ENCODE measurements at regions not wholly inside any gene's neighbourhood (a gene's known extent, or its start where the extent isn't known, plus 50 kb on each side); places are given as distances from the start of the nearest gene placed in this dataset.

GRCh38 chr6:134604014-134604676 lies 286.2 kb upstream of the SGK1 start:
- Histone ChIP-seq H3K4me2 (ENCODE audit: extremely low read depth, insufficient read depth, low read length) (no peak overlapping the region), H3K9ac (ENCODE audit: insufficient read depth, low read length) (no peak overlapping the region), H3K27me3 (ENCODE audit: control insufficient read depth, insufficient read depth, low read length) (no peaks in the 10 kb centered on the region), H3K4me1 (ENCODE audit: control insufficient read depth, extremely low read depth, insufficient read depth, low read length) (no peaks in the 10 kb centered on the region), H2AFZ (ENCODE audit: low read length) (no peak overlapping the region), H3K79me2 (ENCODE audit: control insufficient read depth, insufficient read depth, low read length) (no peaks in the 10 kb centered on the region), H3K4me3 (replicated peaks in 1 of 4; ENCODE audit: control extremely low read depth in 1 of 4, insufficient read depth in 1 of 4, low read depth in 3 of 4, low read length in 4 of 4) (no peak overlapping the region), H3K36me3 (ENCODE audit: control insufficient read depth, insufficient read depth, low read length) (no peaks in the 10 kb centered on the region), H3K9me3 (ENCODE audit: control insufficient read depth, insufficient read depth, low read depth, low read length) (no peaks in the 10 kb centered on the region), H3K27ac (ENCODE audit: insufficient read depth, low read length) (no peak overlapping the region), H4K20me1 (ENCODE audit: control insufficient read depth, extremely low read depth, insufficient read depth, low read length) (no peaks in the 10 kb centered on the region)
- no peak for TF ChIP-seq EZH2 (IDR thresholded peaks at IDR 0.05; ENCODE audit: low read length, missing control alignments)
- TF ChIP-seq, protein P1, sequence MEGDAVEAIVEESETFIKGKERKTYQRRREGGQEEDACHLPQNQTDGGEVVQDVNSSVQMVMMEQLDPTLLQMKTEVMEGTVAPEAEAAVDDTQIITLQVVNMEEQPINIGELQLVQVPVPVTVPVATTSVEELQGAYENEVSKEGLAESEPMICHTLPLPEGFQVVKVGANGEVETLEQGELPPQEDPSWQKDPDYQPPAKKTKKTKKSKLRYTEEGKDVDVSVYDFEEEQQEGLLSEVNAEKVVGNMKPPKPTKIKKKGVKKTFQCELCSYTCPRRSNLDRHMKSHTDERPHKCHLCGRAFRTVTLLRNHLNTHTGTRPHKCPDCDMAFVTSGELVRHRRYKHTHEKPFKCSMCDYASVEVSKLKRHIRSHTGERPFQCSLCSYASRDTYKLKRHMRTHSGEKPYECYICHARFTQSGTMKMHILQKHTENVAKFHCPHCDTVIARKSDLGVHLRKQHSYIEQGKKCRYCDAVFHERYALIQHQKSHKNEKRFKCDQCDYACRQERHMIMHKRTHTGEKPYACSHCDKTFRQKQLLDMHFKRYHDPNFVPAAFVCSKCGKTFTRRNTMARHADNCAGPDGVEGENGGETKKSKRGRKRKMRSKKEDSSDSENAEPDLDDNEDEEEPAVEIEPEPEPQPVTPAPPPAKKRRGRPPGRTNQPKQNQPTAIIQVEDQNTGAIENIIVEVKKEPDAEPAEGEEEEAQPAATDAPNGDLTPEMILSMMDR (conservative IDR thresholded peaks at IDR 0.05 in 1 of 2, IDR thresholded peaks at IDR 0.05 in 1 of 2; ENCODE audit: low read depth in 1 of 2, low read length in 2 of 2), result no peak
- no peak for DNase-seq (ENCODE audit: low read depth in 2 of 2)

GRCh38 chr6:134603561-134603960 lies 285.6 kb upstream of the SGK1 start:
- no peaks in the 10 kb centered on the region for H3K27me3 ChIP-seq (ENCODE audit: control insufficient read depth, insufficient read depth, low read length)
- H3K4me2 ChIP-seq (ENCODE audit: extremely low read depth, insufficient read depth, low read length), result no peak overlapping the region
- no peak for DNase-seq (ENCODE audit: low read depth in 2 of 2)
- no peak overlapping the region for H3K27ac ChIP-seq (ENCODE audit: insufficient read depth, low read length)
- TF ChIP-seq, protein P1 (conservative IDR thresholded peaks at IDR 0.05 in 1 of 2, IDR thresholded peaks at IDR 0.05 in 1 of 2; ENCODE audit: low read depth in 1 of 2, low read length in 2 of 2), result no peak
- no peak for TF ChIP-seq EZH2 (IDR thresholded peaks at IDR 0.05; ENCODE audit: low read length, missing control alignments)
- no peaks in the 10 kb centered on the region for H3K79me2 ChIP-seq (ENCODE audit: control insufficient read depth, insufficient read depth, low read length)
- H3K4me3 ChIP-seq (replicated peaks in 1 of 4; ENCODE audit: control extremely low read depth in 1 of 4, insufficient read depth in 1 of 4, low read depth in 3 of 4, low read length in 4 of 4), result no peak overlapping the region
- no peak overlapping the region for H3K9ac ChIP-seq (ENCODE audit: insufficient read depth, low read length)
- no peaks in the 10 kb centered on the region for H3K36me3 ChIP-seq (ENCODE audit: control insufficient read depth, insufficient read depth, low read length)
- H3K4me1 ChIP-seq (ENCODE audit: control insufficient read depth, extremely low read depth, insufficient read depth, low read length), result no peaks in the 10 kb centered on the region
- no peak overlapping the region for H2AFZ ChIP-seq (ENCODE audit: low read length)
- H3K9me3 ChIP-seq (ENCODE audit: control insufficient read depth, insufficient read depth, low read depth, low read length), result no peaks in the 10 kb centered on the region
- no peaks in the 10 kb centered on the region for H4K20me1 ChIP-seq (ENCODE audit: control insufficient read depth, extremely low read depth, insufficient read depth, low read length)

- H3K36me3 ChIP-seq (ENCODE audit: control insufficient read depth, insufficient read depth, low read length), result no peaks in the 10 kb centered on the region
- H3K79me2 ChIP-seq (ENCODE audit: control insufficient read depth, insufficient read depth, low read length), result no peaks in the 10 kb centered on the region
- TF ChIP-seq EZH2 (IDR thresholded peaks at IDR 0.05; ENCODE audit: low read length, missing control alignments), result no peak
- TF ChIP-seq, protein P1 (conservative IDR thresholded peaks at IDR 0.05 in 1 of 2, IDR thresholded peaks at IDR 0.05 in 1 of 2; ENCODE audit: low read depth in 1 of 2, low read length in 2 of 2), result no peak
- no peak overlapping the region for H3K4me2 ChIP-seq (ENCODE audit: extremely low read depth, insufficient read depth, low read length)
- no peaks in the 10 kb centered on the region for H3K9me3 ChIP-seq (ENCODE audit: control insufficient read depth, insufficient read depth, low read depth, low read length)
- H2AFZ ChIP-seq (ENCODE audit: low read length), result no peak overlapping the region
- no peaks in the 10 kb centered on the region for H3K4me1 ChIP-seq (ENCODE audit: control insufficient read depth, extremely low read depth, insufficient read depth, low read length)
- no peak overlapping the region for H3K9ac ChIP-seq (ENCODE audit: insufficient read depth, low read length)
- no peak overlapping the region for H3K27ac ChIP-seq (ENCODE audit: insufficient read depth, low read length)
- no peak overlapping the region for H3K4me3 ChIP-seq (replicated peaks in 1 of 4; ENCODE audit: control extremely low read depth in 1 of 4, insufficient read depth in 1 of 4, low read depth in 3 of 4, low read length in 4 of 4)
- H4K20me1 ChIP-seq (ENCODE audit: control insufficient read depth, extremely low read depth, insufficient read depth, low read length), result no peaks in the 10 kb centered on the region
- DNase-seq (ENCODE audit: low read depth in 2 of 2), result no peak
- H3K27me3 ChIP-seq (ENCODE audit: control insufficient read depth, insufficient read depth, low read length), result no peaks in the 10 kb centered on the region
Measured at GRCh38 chr6:134602123-134602522, 284.2 kb upstream of the SGK1 start.
